EL (cell line): ENCODE measurements at regions not wholly inside any gene's neighbourhood (a gene's known extent, or its start where the extent isn't known, plus 50 kb on each side); places are given as distances from the start of the nearest gene placed in this dataset.

ENCODE experiments used
- DNase-seq: peaks from one replicate; pipeline ENCODE4 v3.0.0-alpha.2; 2016

DNA sequence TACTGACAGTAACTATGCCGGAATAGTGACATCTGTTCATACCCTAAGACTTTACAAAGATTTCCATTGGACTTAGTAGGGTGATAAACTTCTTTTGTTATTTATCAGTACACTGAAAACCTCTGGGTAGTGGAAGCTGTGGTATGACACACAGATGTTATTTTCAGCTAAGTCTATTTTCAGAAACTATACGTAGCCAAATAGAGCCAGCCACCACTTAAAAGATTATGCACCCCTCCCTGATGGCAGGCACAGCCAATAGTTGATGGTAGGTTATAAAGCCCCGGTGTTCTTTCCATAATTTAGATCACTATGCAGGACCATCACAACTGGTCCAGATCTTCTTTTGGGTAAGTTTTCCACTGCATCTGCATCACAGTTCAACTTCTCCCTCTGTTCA is 1603.2 kb upstream of the PABPC4L start:
- no peak for DNase-seq

DNA sequence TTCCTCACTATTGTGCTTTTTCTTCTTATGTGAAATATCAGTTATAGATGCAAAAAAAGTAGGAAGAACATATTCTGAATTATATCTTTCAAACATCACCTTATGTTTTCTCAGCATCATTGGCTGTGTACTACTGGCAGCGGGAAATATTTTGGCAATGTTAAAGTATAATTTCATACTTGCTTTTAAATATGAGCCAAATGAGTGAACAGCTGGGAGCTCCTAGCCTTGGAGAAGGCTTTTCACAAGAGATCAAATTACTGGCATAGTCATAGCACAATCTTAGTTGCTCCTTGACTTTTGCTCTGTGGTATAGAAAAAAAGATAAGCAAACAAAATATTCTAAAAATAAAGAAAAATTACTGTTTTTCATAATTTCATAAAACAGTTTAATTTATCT is 1575.8 kb upstream of the PABPC4L start:
- DNase-seq, result no peak

DNA sequence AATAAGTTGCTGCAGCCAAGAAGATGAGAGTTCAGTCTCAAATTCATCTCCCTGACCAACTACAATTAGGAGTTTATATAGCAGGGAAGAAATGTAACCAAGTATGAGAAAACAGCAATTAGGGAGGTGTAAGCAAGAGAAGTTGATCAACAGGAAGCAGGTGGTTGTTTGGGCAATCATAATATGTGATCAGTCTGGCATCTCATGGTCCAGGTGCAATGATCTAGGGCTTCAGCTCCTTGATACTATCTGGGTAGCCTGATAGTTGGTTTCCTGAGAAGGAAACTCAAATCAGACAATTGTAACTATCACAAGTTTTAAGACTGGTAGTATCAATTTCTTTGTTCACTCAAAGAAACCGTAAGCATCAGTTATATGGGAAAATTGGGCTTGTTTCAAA is 1574.3 kb upstream of the PABPC4L start:
- no peak for DNase-seq

DNA sequence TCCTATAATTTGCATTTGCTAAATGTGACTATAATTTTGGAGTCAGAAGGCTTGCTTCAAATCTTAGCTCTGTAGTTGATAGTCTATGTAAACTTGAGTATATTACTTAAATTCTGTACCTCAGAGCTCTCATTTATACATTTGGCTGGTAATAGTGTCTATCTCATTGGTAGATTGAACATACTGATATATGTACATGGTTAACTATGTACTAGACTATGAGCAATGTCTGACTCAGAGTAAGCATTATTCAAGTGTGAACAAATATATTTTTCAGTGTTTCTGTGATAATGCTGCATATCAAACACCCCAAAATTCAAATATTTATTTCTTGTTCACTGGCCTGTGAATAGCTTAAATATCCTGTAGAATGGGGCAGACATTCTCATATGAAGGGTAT is 1568.9 kb upstream of the PABPC4L start:
- no peak for DNase-seq

DNA sequence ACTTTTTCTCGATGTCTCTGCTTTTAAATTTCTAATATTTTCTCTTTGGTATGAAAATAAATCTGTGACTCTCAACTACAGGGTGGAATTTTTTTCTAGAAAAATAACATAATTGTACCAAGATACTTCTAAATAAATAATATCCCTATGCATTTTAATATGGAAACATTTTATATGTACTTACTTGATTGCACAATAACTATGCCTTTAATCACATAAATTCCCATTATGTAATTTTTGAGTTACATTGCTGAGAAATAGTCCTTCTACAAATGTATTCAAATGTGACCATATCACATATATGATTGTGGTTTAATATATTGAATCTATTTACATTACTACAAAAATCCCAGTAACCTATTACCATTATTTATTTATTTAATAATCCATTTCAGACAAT is 1543.3 kb upstream of the PABPC4L start:
- no peak for DNase-seq

DNA sequence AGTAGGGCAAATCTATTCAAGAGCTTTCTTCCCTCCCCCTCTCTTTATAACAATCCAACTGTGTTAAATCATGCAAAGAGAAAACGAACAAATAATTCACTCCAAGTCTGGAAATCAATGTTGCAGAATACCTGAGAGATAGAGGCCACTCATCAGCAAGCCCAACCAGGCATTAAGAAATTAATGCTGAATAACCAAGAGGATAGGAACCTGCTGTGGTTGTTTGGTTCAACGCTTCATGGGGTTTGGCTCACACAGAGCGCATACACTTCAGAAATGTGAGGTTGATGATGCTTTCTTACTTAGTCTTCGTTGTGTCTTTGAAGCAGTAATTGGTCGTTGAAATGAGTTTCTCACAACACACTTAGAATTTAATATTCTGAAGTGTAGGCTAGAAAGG is 1540.0 kb upstream of the PABPC4L start:
- DNase-seq, result no peak

DNA sequence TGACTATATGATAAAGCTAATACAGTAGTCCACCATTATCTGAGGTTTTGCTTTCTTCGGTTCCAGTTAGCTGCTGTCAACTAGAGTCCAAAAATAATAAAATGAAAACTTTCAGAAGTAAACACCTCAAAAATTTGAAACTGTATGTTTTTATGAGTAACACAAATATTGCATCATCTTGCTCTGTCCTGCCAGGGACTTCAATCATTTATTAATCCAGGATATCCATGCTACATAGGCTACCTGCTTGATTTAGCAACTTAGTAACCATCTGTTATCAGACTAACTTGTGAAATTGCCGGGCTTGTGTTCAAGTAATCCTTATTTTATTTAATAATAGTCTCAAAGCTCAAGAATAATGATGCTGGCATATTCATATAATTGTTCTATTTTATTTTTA is 1537.8 kb upstream of the PABPC4L start:
- no peak for DNase-seq

DNA sequence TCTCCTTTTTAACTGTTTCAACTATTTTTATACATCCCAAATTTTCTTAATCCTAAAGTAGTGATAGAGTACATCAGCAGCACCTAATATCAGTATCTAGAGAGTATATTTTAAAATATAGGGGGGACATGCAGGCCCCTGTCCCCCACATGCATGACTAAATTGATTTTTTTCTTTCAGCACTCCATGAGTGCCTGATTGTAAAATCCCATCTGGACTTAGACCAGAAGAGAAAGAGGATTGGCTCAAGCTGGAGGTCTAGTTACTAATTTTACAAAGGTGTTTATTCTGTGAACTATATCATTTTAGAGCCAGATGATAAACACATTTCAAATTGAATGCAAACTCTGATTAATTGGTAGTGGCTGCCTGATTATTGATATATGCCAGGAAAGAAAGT is 1533.9 kb upstream of the PABPC4L start:
- no peak for DNase-seq

DNA sequence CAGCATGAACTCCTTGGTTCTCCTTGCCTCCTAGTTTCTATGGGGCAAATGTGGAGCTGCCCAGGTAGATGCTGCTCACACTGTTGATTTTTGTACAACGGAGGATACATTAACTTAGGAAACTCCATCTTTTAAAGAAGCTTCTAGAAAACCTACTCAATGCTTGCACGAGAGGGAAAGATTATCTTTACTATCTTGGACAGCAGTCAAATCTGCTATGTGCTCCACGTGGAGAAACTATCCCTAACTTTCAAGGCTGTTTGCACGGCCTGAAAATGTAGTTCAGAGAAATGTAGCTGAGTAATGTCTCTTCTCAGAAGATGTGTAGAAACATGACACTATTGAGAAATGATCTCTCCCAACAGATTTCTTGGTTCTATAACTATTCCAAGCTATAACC is 1530.9 kb upstream of the PABPC4L start:
- no peak for DNase-seq

DNA sequence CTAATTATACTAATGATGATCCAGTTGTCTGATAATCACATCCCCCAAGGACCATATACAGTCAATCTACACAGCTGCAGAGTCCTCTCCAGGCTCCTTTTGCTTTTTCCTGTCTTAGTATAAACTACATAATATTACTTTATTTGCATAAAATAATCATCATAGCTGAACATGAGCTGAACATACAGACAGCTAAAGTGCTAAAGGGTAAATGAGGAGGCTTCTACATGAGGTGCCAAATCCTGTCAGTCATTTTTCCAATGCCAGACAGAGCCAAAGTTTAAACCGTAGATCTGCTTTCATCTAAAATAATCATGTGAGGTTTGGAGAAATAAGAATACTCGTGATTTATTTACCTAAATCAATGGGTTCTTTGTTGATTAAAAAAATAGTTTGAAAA is 1530.1 kb upstream of the PABPC4L start:
- no peak for DNase-seq

DNA sequence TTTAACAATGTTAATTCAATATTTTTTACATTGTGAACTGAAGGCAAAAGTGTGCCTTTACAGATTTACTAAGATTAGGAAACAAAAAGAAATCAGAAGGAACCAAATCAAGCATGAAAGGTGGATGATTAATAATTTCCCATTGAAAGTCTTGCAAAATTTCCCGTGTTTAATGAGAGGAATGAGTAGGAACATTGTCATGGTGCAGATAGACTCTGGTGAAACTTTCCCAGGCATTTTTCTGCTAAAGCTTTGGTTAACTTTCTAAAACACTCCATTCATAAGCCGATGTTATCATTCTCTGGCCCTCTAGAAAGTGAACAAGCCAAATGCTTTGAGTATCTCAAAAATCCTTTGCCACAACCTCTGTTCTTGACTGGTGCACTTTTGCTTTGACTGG is 1522.8 kb upstream of the PABPC4L start:
- DNase-seq, result no peak

DNA sequence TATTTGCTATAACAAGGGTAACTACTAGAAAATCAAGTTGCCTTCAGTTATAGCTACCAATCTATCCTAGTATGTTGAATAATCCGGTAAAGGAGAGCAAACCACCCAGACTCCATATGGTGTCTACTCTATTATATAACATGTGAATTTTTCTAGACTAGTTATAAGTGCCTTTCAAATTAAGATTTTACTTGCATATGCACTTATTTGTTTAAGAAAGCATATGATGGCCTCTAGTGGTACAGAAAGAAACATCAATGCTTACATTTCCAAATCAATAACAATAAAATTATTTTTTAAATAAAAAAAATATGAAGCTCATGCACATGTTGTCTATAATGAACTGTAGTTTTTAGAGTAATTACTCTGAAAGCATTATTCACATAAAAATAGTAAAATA is 1516.4 kb upstream of the PABPC4L start:
- DNase-seq, result no peak

DNA sequence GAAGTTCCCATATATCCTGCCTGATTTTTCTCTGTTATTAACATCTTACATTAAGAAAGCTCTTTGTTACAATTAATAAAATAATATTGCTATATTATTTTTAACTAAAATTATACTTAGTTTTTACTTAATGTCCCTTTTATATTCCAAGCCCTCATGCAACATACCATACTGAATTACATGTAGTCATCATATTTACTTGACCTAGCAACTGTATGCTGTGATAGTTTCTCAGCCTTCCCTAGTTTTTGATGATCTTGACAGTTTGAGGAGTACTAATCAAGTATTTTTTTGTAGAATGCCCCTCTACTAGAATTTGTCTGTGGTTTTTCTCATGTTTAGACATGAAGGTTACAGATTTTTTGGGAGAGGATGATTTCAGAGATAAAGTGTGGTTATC is 1503.8 kb upstream of the PABPC4L start:
- DNase-seq, result no peak

DNA sequence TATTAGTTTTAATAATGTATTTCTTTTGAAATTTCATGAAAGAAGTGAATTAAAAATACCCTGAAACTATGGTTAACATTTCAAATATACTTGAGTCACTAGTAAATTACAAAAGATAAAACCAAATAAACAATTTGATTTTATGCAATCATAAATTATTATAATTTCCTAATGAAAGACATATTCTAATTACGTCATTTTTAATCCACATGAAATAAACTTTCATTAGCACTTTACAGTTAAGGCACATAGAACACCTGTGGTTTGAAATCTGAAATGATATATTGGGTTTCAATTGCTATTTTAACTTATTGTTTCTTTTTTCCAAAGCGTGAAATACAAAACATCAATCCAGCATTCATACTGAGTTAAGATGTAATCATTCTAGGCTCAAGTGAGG is 1492.5 kb upstream of the PABPC4L start:
- DNase-seq, result no peak

DNA sequence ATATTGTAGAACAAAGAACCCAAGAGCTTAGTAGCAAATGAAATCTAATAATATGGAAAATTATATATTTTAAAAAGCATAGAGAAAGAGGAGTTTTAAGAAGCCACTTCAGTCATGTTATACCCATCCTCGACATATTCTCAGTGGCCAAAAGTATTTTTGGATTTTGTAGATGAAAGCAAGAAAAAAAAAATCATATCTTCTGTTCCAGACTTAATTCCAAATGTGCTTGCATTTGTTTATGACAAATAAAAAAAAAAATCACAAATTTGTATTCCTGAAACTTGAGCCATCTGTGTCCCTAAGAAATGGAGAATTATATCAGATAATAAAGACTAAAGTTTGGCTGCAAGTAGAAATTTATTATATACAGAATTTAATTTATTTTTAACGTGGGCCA is 1482.4 kb upstream of the PABPC4L start:
- DNase-seq, result no peak

DNA sequence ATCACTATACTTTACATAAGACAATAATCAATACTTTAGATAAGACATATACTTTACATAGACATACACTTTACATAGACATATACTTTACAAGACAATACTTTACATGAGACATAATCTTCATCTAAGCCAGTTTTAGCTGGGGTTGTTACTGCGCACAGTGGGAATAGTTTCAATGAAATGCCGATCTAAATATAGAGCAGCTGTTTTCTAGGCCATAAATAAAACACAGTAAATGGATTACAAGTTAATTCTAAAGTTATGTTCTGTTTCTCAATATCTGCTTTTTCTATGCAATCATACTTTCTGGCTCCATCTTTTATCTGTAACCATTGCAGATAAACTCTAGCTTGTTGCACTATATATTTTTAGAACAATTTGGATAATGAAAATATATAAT is 1470.6 kb upstream of the PABPC4L start:
- no peak for DNase-seq

DNA sequence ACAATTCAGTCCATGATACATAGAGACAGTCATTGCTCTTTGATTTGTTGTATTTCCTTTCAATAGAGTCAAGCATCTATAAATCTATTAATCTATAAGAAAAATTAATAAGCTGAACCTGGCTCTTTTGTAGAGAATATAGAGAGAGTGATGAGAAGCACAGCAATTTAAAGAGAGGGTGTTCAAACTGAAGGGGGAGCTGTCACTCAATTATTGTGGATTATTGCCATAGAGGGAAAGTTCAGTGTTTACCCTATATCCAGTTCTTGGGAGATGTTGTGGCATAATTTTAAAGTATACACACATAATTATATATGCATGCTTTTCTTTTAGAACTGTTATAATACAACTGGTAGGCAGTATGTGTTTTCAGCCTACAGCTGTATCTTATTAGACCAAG is 1469.0 kb upstream of the PABPC4L start:
- no peak for DNase-seq
